C4-2B (cell line): ENCODE measurements at regions not wholly inside any gene's neighbourhood (a gene's known extent, or its start where the extent isn't known, plus 50 kb on each side); places are given as distances from the start of the nearest gene placed in this dataset.

Experiments used
- CTCF ChIP-seq: fragments of 450-650 bp; conservative IDR thresholded peaks from 2 replicates; pipeline ENCODE4 v1.5.1; 2017; ENCODE audit warnings: mild to moderate bottlenecking
- ZFX ChIP-seq: fragments of 450-650 bp; IDR thresholded peaks from 2 replicates; pipeline ENCODE4 v1.6.1; 2017

- no peak for TF ChIP-seq CTCF
- TF ChIP-seq ZFX, result no peak
Measured at GRCh38 chr18:39838831-39839230, 2116.2 kb upstream of the PIK3C3 start.
